ENCODE measurements at regions not wholly inside any gene's neighbourhood (a gene's known extent, or its start where the extent isn't known, plus 50 kb on each side); places are given as distances from the start of the nearest gene placed in this dataset.

- H3K9ac ChIP-seq (ENCODE audit: insufficient read depth in 1 of 2, low read length in 2 of 2) = no peak overlapping the region
- DNase-seq = no peak
- no peaks in the 10 kb centered on the region for H3K9me3 ChIP-seq (ENCODE audit: control insufficient read depth in 4 of 4, insufficient read depth in 3 of 4, low read length in 3 of 4)
- no peak overlapping the region for H3K4me3 ChIP-seq
- H3K27me3 ChIP-seq (ENCODE audit: control insufficient read depth in 3 of 3, insufficient read depth in 3 of 3, low read length in 2 of 3) = no peaks in the 10 kb centered on the region
- 69 to 95% methylated on average over 2 of the region's 2 CpGs for whole genome bisulfite sequencing, 2 donors
- H3K36me3 ChIP-seq (ENCODE audit: control insufficient read depth in 4 of 4, insufficient read depth in 4 of 4, low read length in 4 of 4) = no peaks in the 10 kb centered on the region
- H3K4me1 ChIP-seq (ENCODE audit: control insufficient read depth in 5 of 5, insufficient read depth in 5 of 5, low read length in 5 of 5) = no peaks in the 10 kb centered on the region
- TF ChIP-seq CTCF (IDR thresholded peaks at IDR 0.05; ENCODE audit: control extremely low read depth, extremely low read depth) = no peak
- ATAC-seq (ENCODE audit: insufficient read depth, low FRiP score) = no peak
- H3K27ac ChIP-seq (ENCODE audit: low read depth in 1 of 2, low read length in 1 of 2) = no peak overlapping the region
These were observed 342.6 kb downstream of the CETN3 start for GRCh38 chr5:90066920-90067319.

- TF ChIP-seq CTCF (IDR thresholded peaks at IDR 0.05; ENCODE audit: control extremely low read depth, extremely low read depth) = no peak
- no peak overlapping the region for H3K9ac ChIP-seq (ENCODE audit: insufficient read depth in 1 of 2, low read length in 2 of 2)
- no peak overlapping the region for H3K4me3 ChIP-seq
- no peaks in the 10 kb centered on the region for H3K36me3 ChIP-seq (ENCODE audit: control insufficient read depth in 4 of 4, insufficient read depth in 4 of 4, low read length in 4 of 4)
- WGBS, 2 donors = 76 to 84% methylated on average over 15 of the region's 15 CpGs
- H3K4me1 ChIP-seq (ENCODE audit: control insufficient read depth in 5 of 5, insufficient read depth in 5 of 5, low read length in 5 of 5) = no peaks in the 10 kb centered on the region
- no peak overlapping the region for H3K27ac ChIP-seq (ENCODE audit: low read depth in 1 of 2, low read length in 1 of 2)
- no peak for ATAC-seq (ENCODE audit: insufficient read depth, low FRiP score)
- no peaks in the 10 kb centered on the region for H3K27me3 ChIP-seq (ENCODE audit: control insufficient read depth in 3 of 3, insufficient read depth in 3 of 3, low read length in 2 of 3)
- no peaks in the 10 kb centered on the region for H3K9me3 ChIP-seq (ENCODE audit: control insufficient read depth in 4 of 4, insufficient read depth in 3 of 4, low read length in 3 of 4)
- DNase-seq = peak in 2 of 3 donors; percentile 11 to 14
These were observed 352.4 kb downstream of the CETN3 start for GRCh38 chr5:90056911-90057705.

- WGBS, 2 donors = 67 to 82% methylated on average over 9 of the region's 9 CpGs
- no peak for DNase-seq
- no peaks in the 10 kb centered on the region for H3K4me1 ChIP-seq (ENCODE audit: control insufficient read depth in 5 of 5, insufficient read depth in 5 of 5, low read length in 5 of 5)
- ATAC-seq (ENCODE audit: insufficient read depth, low FRiP score) = no peak
- no peaks in the 10 kb centered on the region for H3K27me3 ChIP-seq (ENCODE audit: control insufficient read depth in 3 of 3, insufficient read depth in 3 of 3, low read length in 2 of 3)
- TF ChIP-seq CTCF (IDR thresholded peaks at IDR 0.05; ENCODE audit: control extremely low read depth, extremely low read depth) = no peak
- no peaks in the 10 kb centered on the region for H3K9me3 ChIP-seq (ENCODE audit: control insufficient read depth in 4 of 4, insufficient read depth in 3 of 4, low read length in 3 of 4)
- H3K4me3 ChIP-seq = no peak overlapping the region
- no peak overlapping the region for H3K27ac ChIP-seq (ENCODE audit: low read depth in 1 of 2, low read length in 1 of 2)
- no peaks in the 10 kb centered on the region for H3K36me3 ChIP-seq (ENCODE audit: control insufficient read depth in 4 of 4, insufficient read depth in 4 of 4, low read length in 4 of 4)
- no peak overlapping the region for H3K9ac ChIP-seq (ENCODE audit: insufficient read depth in 1 of 2, low read length in 2 of 2)
These were observed 353.7 kb downstream of the CETN3 start for GRCh38 chr5:90055831-90056328.

Measured in lung (tissue), 11 donors.